IPS-18c (cell line): ENCODE measurements at regions not wholly inside any gene's neighbourhood (a gene's known extent, or its start where the extent isn't known, plus 50 kb on each side); places are given as distances from the start of the nearest gene placed in this dataset.
"Not testable (repeated sequence)": the region's sequence is repeated elsewhere in the genome, so short reads cannot be mapped to it uniquely, and the experiment has no call there.

Experiments used
- H3K4me3 ChIP-seq: 2 replicates; pipeline ENCODE4 v1.7.0; 2013; ENCODE audit warnings: low read depth, mild to moderate bottlenecking, low read length, moderate library complexity; ENCODE audit not compliant: insufficient read depth
- H3K9me3 ChIP-seq: one replicate; pipeline ENCODE4 v1.6.1; 2013; ENCODE audit warnings: mild to moderate bottlenecking, low read length, moderate library complexity; ENCODE audit not compliant: control insufficient read depth, insufficient read depth

GRCh38 chr20:53652859-53653517 lies 59.3 kb upstream of the ZNF217 start:
- Histone ChIP-seq H3K9me3 (no peaks in the 10 kb centered on the region), H3K4me3 (no peak overlapping the region)

GRCh38 chr20:53652090-53652858 lies 58.6 kb upstream of the ZNF217 start:
- Histone ChIP-seq H3K4me3 (no peak overlapping the region), H3K9me3 (no peaks in the 10 kb centered on the region)

GRCh38 chr20:53649493-53649892 lies 55.9 kb upstream of the ZNF217 start:
- not testable (repeated sequence) for H3K4me3 ChIP-seq, H3K9me3 ChIP-seq

GRCh38 chr20:53647286-53647821 lies 53.7 kb upstream of the ZNF217 start:
- Histone ChIP-seq H3K9me3 (no peaks in the 10 kb centered on the region), H3K4me3 (no peak overlapping the region)

GRCh38 chr20:53646550-53646949 lies 52.9 kb upstream of the ZNF217 start:
- H3K9me3 ChIP-seq: no peaks in the 10 kb centered on the region
- H3K4me3 ChIP-seq: no peak overlapping the region

GRCh38 chr20:53645582-53645897 lies 51.9 kb upstream of the ZNF217 start:
- H3K4me3 ChIP-seq: no peak overlapping the region
- no peaks in the 10 kb centered on the region for H3K9me3 ChIP-seq

GRCh38 chr20:53644108-53644507 lies 50.5 kb upstream of the ZNF217 start:
- not testable (repeated sequence) for H3K4me3 ChIP-seq, H3K9me3 ChIP-seq
